DMS 273 (cell line): ENCODE measurements at regions not wholly inside any gene's neighbourhood (a gene's known extent, or its start where the extent isn't known, plus 50 kb on each side); places are given as distances from the start of the nearest gene placed in this dataset.
"Not testable (repeated sequence)": the region's sequence is repeated elsewhere in the genome, so short reads cannot be mapped to it uniquely, and the experiment has no call there.

Source experiments
- DNase-seq: peaks from one replicate; lab custom pipeline; 2025; ENCODE audit not compliant: unreplicated experiment; lab: John Stamatoyannopoulos, UW

GRCh38 chr2:176891105-176891504, 321.5 kb upstream of the HNRNPA3 start:
- no peak for DNase-seq

- DNase-seq = no peak
Measured at GRCh38 chr2:176891857-176892256, 320.7 kb upstream of the HNRNPA3 start.

GRCh38 chr2:176892676-176893226, 319.8 kb upstream of the HNRNPA3 start:
- no peak for DNase-seq

- no peak for DNase-seq
Measured at GRCh38 chr2:176895158-176895557, 317.4 kb upstream of the HNRNPA3 start.

GRCh38 chr2:176902454-176902853, 310.1 kb upstream of the HNRNPA3 start:
- DNase-seq = no peak

GRCh38 chr2:176904053-176904452, 308.5 kb upstream of the HNRNPA3 start:
- not testable (repeated sequence) for DNase-seq

- DNase-seq = no peak
Measured at GRCh38 chr2:176907341-176907740, 305.3 kb upstream of the HNRNPA3 start.

- DNase-seq = no peak
Measured at GRCh38 chr2:176910828-176911227, 301.8 kb upstream of the HNRNPA3 start.

GRCh38 chr2:176913955-176914354, 298.6 kb upstream of the HNRNPA3 start:
- DNase-seq = no peak

GRCh38 chr2:176914371-176914770, 298.2 kb upstream of the HNRNPA3 start:
- DNase-seq = no peak

GRCh38 chr2:176922545-176922944, 290.0 kb upstream of the HNRNPA3 start:
- not testable (repeated sequence) for DNase-seq

GRCh38 chr2:176923205-176923604, 289.4 kb upstream of the HNRNPA3 start:
- no peak for DNase-seq

- DNase-seq = no peak
Measured at GRCh38 chr2:176924909-176925534, 287.6 kb upstream of the HNRNPA3 start.

GRCh38 chr2:176926453-176926852, 286.1 kb upstream of the HNRNPA3 start:
- no peak for DNase-seq

GRCh38 chr2:176929387-176929786, 283.2 kb upstream of the HNRNPA3 start:
- DNase-seq = not testable (repeated sequence)

- DNase-seq = peak; percentile 57
Measured at GRCh38 chr2:176931588-176932563, 280.7 kb upstream of the HNRNPA3 start.

- peak; percentile 5 for DNase-seq
Measured at GRCh38 chr2:176934131-176934530, 278.5 kb upstream of the HNRNPA3 start.

GRCh38 chr2:176934869-176935415, 277.7 kb upstream of the HNRNPA3 start:
- peak; percentile 2 for DNase-seq

GRCh38 chr2:176935543-176936102, 277.0 kb upstream of the HNRNPA3 start:
- DNase-seq = no peak

- no peak for DNase-seq
Measured at GRCh38 chr2:176936410-176936809, 276.2 kb upstream of the HNRNPA3 start.

- DNase-seq = no peak
Measured at GRCh38 chr2:176944998-176945397, 267.6 kb upstream of the HNRNPA3 start.
